Epithelial cell of esophagus (primary cell): ENCODE measurements at regions not wholly inside any gene's neighbourhood (a gene's known extent, or its start where the extent isn't known, plus 50 kb on each side); places are given as distances from the start of the nearest gene placed in this dataset.
"Not testable (repeated sequence)": the region's sequence is repeated elsewhere in the genome, so short reads cannot be mapped to it uniquely, and the experiment has no call there.

ENCODE experiments used
- DNase-seq: peaks from one replicate; pipeline ENCODE4 v3.0.0; 2010; ENCODE audit warnings: low read depth
- H3K4me3 ChIP-seq: 2 replicates; pipeline ENCODE4 v1.5.1; 2011; ENCODE audit warnings: mild to moderate bottlenecking, low read length, control low read depth
- CTCF ChIP-seq: IDR thresholded peaks from 2 replicates; pipeline ENCODE4 v1.5.1; 2011; ENCODE audit warnings: low read depth, mild to moderate bottlenecking, low read length, control low read depth, inconsistent platforms; ENCODE audit not compliant: insufficient read depth; ENCODE audit errors: missing control alignments

- TF ChIP-seq CTCF, result no peak
- no peak for DNase-seq
- no peak overlapping the region for H3K4me3 ChIP-seq
These were observed 100.0 kb downstream of the ETS2 start for GRCh38 chr21:38905752-38906151.

- TF ChIP-seq CTCF, result no peak
- no peak overlapping the region for H3K4me3 ChIP-seq
- no peak for DNase-seq
These were observed 99.6 kb downstream of the ETS2 start for GRCh38 chr21:38905328-38905727.

- no peak for TF ChIP-seq CTCF
- peak; percentile 99 for DNase-seq
- H3K4me3 ChIP-seq, result no peak overlapping the region
These were observed 98.0 kb downstream of the ETS2 start for GRCh38 chr21:38903690-38904139.

GRCh38 chr21:38902608-38903445 is 97.1 kb downstream of the ETS2 start:
- no peak for TF ChIP-seq CTCF
- peak; percentile 33 for DNase-seq
- H3K4me3 ChIP-seq, result no peak overlapping the region

- DNase-seq, result no peak
- H3K4me3 ChIP-seq, result no peak overlapping the region
- no peak for TF ChIP-seq CTCF
These were observed 94.8 kb downstream of the ETS2 start for GRCh38 chr21:38900499-38900898.

- DNase-seq, H3K4me3 ChIP-seq: not testable (repeated sequence)
These were observed 94.3 kb downstream of the ETS2 start for GRCh38 chr21:38899985-38900384.

- no peak for DNase-seq
These were observed 93.7 kb downstream of the ETS2 start for GRCh38 chr21:38899277-38899947.

More at GRCh38 chr21:38899277-38899947, 93.7 kb downstream of the ETS2 start:
- no peak for TF ChIP-seq CTCF
- H3K4me3 ChIP-seq, result no peak overlapping the region
